ENCODE measurements at regions not wholly inside any gene's neighbourhood (a gene's known extent, or its start where the extent isn't known, plus 50 kb on each side); places are given as distances from the start of the nearest gene placed in this dataset.

- ChIA-PET POLR2A (ENCODE audit: unreplicated experiment) (no interaction called here), CTCF (interaction anchor here (1.1 to 1.8 kb wide), 2 partner anchors 226 to 240 kb away, joined by 3 to 5 read pairs; no protein-coding TSS in a partner anchor)
- no peaks in the 10 kb centered on the region for H4K20me1 ChIP-seq (ENCODE audit: insufficient read depth, low read length)
- no peak overlapping the region for H3K18ac ChIP-seq (ENCODE audit: low read depth, low read length)
- intact Hi-C loops (cut with micrococcal nuclease) (no loop called here), dilution Hi-C loops (cut with HindIII; ENCODE audit: low sequenced_read_pairs, unreplicated experiment) (no loop called here), in situ Hi-C loops (cut with MboI; ENCODE audit: low sequenced_read_pairs) (no loop called here)
- no peak overlapping the region for H3K4me2 ChIP-seq (ENCODE audit: low read depth, low read length)
- no peaks in the 10 kb centered on the region; the same call in 1 of the 2 replicates for H3K27me3 ChIP-seq (ENCODE audit: control insufficient read depth, insufficient read depth, low read length)
- H3K4me1 ChIP-seq (ENCODE audit: control insufficient read depth, insufficient read depth, low read length) = no peaks in the 10 kb centered on the region
- H3K36me3 ChIP-seq (ENCODE audit: control insufficient read depth, insufficient read depth, low read length) = no peaks in the 10 kb centered on the region
- H3K9me3 ChIP-seq (ENCODE audit: control insufficient read depth, insufficient read depth, low read length) = no peaks in the 10 kb centered on the region
- no peak overlapping the region for H4K8ac ChIP-seq (ENCODE audit: low read depth in 2 of 2, low read length in 2 of 2)
- no peak overlapping the region for H2AFZ ChIP-seq (replicated peaks; ENCODE audit: low read length, poor library complexity)
- no TSS peak for BruUV-seq (replicated peaks)
- H3K14ac ChIP-seq (replicated peaks; ENCODE audit: low read depth, low read length) = no peak overlapping the region
- no peak overlapping the region for H3K4ac ChIP-seq (ENCODE audit: low read depth, low read length)
- H3K4me3 ChIP-seq (ENCODE audit: insufficient read depth, low read depth, low read length) = no peak overlapping the region
- H3K9ac ChIP-seq (ENCODE audit: low read depth, low read length) = no peak overlapping the region
- no peaks in the 10 kb centered on the region for H3K79me1 ChIP-seq (ENCODE audit: low read depth in 1 of 2, low read length in 2 of 2)
- DNase-seq (no peak), ATAC-seq (ENCODE audit: low read depth) (no peak)
- no peak overlapping the region for H2BK15ac ChIP-seq (ENCODE audit: low read depth, low read length)
- H4K91ac ChIP-seq (ENCODE audit: insufficient read depth, low read depth, low read length) = no peak overlapping the region
- H3K23ac ChIP-seq (ENCODE audit: low read depth, low read length) = no peak overlapping the region
- no peaks in the 10 kb centered on the region for H3K9me1 ChIP-seq (ENCODE audit: insufficient read depth, low read length)
- H3K56ac ChIP-seq (ENCODE audit: extremely low read depth, insufficient read depth, low read length) = no peak overlapping the region
- WGBS, 2 experiments (ENCODE audit: extremely low coverage in 2 of 2, insufficient read length in 1 of 2) = 11% methylated on average over 1 of the region's 8 CpGs; no CpG with 5 or more reads in 1 of the 2 experiments
- no peak overlapping the region for H2BK120ac ChIP-seq (ENCODE audit: low read depth, low read length)
- H2AK5ac ChIP-seq (ENCODE audit: low read depth, low read length) = no peak overlapping the region
- no peak overlapping the region for H2BK20ac ChIP-seq (ENCODE audit: low read depth, low read length)
- H2BK5ac ChIP-seq (ENCODE audit: low read depth, low read length, poor library complexity, severe bottlenecking) = no peak overlapping the region
- H3K27ac ChIP-seq (ENCODE audit: insufficient read depth, low read length) = no peak overlapping the region
- no peak overlapping the region for H2AK9ac ChIP-seq (replicated peaks; ENCODE audit: low read depth, low read length, poor library complexity)
- H4K5ac ChIP-seq (ENCODE audit: low read depth, low read length) = no peak overlapping the region
- TF ChIP-seq SMC3 (IDR thresholded peaks at IDR 0.05; ENCODE audit: low read depth, low read length) = no peak
- TF ChIP-seq, protein P1, sequence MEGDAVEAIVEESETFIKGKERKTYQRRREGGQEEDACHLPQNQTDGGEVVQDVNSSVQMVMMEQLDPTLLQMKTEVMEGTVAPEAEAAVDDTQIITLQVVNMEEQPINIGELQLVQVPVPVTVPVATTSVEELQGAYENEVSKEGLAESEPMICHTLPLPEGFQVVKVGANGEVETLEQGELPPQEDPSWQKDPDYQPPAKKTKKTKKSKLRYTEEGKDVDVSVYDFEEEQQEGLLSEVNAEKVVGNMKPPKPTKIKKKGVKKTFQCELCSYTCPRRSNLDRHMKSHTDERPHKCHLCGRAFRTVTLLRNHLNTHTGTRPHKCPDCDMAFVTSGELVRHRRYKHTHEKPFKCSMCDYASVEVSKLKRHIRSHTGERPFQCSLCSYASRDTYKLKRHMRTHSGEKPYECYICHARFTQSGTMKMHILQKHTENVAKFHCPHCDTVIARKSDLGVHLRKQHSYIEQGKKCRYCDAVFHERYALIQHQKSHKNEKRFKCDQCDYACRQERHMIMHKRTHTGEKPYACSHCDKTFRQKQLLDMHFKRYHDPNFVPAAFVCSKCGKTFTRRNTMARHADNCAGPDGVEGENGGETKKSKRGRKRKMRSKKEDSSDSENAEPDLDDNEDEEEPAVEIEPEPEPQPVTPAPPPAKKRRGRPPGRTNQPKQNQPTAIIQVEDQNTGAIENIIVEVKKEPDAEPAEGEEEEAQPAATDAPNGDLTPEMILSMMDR (conservative IDR thresholded peaks at IDR 0.05; ENCODE audit: low read depth, low read length) = no peak
- no peak for TF ChIP-seq RFX5 (IDR thresholded peaks at IDR 0.05; ENCODE audit: low read depth, low read length)
- no peak for TF ChIP-seq USF2 (IDR thresholded peaks at IDR 0.05; ENCODE audit: low read depth, low read length)
- no peak for TF ChIP-seq RCOR1 (IDR thresholded peaks at IDR 0.05; ENCODE audit: insufficient replicate concordance, low read length)
- TF ChIP-seq MAFK (IDR thresholded peaks at IDR 0.05; ENCODE audit: low read depth, low read length) = no peak
- no peak for TF ChIP-seq MAZ (IDR thresholded peaks at IDR 0.05; ENCODE audit: borderline replicate concordance, low read depth, low read length)
- TF ChIP-seq FOS (IDR thresholded peaks at IDR 0.05; ENCODE audit: low read depth, low read length) = no peak
- no peak for TF ChIP-seq ELK1 (IDR thresholded peaks at IDR 0.05; ENCODE audit: borderline replicate concordance, low read depth, low read length)
- no peak for TF ChIP-seq MXI1 (IDR thresholded peaks at IDR 0.05; ENCODE audit: borderline replicate concordance, low read depth, low read length)
- TF ChIP-seq BHLHE40 (IDR thresholded peaks at IDR 0.05; ENCODE audit: low read depth, low read length) = no peak
- TF ChIP-seq RAD21 (IDR thresholded peaks at IDR 0.05; ENCODE audit: low read length) = no peak
- TF ChIP-seq POLR2A (IDR thresholded peaks at IDR 0.05; ENCODE audit: low read depth, low read length) = no peak
- no peak for TF ChIP-seq CEBPB (IDR thresholded peaks at IDR 0.05; ENCODE audit: low read depth, low read length)
- TF ChIP-seq NFE2L2 (IDR thresholded peaks at IDR 0.05; ENCODE audit: low read depth, low read length) = no peak
Observed at GRCh38 chr1:181430015-181430885, 53.1 kb upstream of the CACNA1E start.

Data from IMR-90 (cell line).